ENCODE measurements at regions not wholly inside any gene's neighbourhood (a gene's known extent, or its start where the extent isn't known, plus 50 kb on each side); places are given as distances from the start of the nearest gene placed in this dataset.
"Not testable (repeated sequence)": the region's sequence is repeated elsewhere in the genome, so short reads cannot be mapped to it uniquely, and the experiment has no call there.

DNA sequence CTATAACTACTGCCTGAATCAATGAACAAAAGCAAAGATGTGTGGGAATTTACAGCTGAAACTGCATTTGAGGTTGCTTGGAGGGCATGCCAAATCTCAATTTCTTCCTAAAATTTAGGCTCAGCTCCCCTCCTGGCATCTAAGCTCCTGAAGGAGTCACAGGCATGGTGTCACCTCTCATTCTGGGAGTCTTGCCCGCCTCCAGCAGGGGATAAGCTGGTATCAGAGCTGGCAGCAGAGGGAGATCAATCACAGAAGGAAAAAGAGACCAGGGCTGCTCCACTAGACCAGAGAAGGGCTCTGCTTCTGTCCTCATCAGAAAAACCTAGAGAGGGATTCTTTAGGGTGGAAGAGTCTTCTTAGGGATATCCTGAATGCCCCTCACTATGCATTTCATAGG, 150.4 kb upstream of the SLC6A11 start:
- no peak for DNase-seq (ENCODE audit: low spot score)

GRCh38 chr3:10666621-10667020, 149.4 kb upstream of the SLC6A11 start:
- no peak for DNase-seq (ENCODE audit: low spot score)

GRCh38 chr3:10667269-10667668, 148.8 kb upstream of the SLC6A11 start:
- DNase-seq (ENCODE audit: low spot score), result no peak

DNA sequence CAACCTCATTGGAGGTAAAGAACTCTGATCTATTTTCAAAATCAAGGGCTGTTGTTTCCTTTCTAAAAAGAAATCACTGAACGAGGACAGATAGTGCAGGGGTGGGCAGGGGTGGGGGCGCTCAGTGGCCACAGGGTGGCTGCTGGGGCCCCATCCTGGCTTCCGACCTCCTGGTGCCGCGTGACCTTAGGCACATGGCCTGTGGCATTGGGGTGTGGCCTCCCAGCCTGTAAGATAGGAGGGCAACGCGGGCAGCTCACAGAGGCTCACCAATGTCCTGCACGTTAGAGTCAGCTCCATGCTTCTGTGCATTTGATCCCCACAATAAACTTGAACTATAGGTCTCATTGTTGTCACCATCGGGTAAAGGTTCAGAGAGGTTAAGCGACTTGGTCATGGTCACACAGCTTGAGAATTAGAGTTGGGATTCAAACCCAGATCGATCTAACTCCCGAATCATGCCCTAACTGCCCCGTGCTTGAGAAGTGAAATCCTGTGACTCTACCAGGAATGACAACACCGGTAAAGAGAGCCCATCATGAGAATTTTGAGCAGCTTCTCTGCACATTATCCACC, 148.0 kb upstream of the SLC6A11 start:
- no peak for DNase-seq (ENCODE audit: low spot score)

- DNase-seq (ENCODE audit: low spot score), result no peak
These were observed 146.5 kb upstream of the SLC6A11 start for GRCh38 chr3:10669490-10670048.

DNA sequence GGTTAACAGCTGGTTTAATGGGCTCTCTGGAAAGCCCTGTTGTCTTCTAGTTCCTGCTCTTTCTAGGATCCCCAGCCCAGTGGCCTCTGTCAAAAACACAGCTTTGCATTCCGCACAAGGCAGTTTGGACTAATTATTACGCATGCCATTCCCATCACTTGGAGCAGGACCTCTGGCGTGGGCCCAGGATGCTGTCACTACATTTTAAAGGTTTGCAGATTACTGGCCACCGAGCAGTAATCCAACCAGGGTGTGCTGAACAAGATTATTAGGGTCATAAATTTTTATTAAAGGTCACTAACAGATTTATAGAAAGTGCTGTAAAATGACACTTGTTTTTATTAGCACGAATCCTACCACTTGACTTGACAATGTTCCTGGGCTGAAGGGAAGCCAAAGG, 143.6 kb upstream of the SLC6A11 start:
- no peak for DNase-seq (ENCODE audit: low spot score)

- DNase-seq (ENCODE audit: low spot score), result no peak
These were observed 141.4 kb upstream of the SLC6A11 start for GRCh38 chr3:10674578-10674977.

GRCh38 chr3:10676905-10677304, 139.1 kb upstream of the SLC6A11 start:
- no peak for DNase-seq (ENCODE audit: low spot score)

DNA sequence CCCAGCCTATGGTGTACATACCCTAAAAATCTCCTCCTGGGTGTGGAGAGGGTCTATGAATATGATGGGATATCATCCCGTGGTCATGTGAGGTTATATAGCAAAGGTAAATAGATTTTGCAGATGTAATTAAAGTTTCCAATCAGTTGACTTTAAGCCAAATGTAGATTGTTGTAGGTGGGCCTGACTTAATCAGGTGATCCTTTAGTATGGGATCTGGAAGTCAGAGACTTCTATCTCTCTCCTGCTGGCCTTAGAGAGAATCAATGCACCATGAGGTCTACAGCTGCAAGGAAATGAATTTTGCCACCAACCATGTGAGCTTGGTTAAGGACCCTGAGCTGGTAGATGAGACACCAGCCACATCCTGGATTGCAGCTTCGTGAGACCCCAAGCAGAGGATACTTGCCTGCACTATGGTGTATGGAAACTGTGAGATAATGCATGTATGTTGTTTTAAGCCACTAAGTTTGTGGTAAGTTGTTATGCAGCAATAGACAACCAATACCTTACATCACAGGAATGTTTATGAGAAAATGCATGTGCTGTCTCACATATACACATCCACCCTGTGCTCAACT, 137.1 kb upstream of the SLC6A11 start:
- no peak for DNase-seq (ENCODE audit: low spot score)

DNA sequence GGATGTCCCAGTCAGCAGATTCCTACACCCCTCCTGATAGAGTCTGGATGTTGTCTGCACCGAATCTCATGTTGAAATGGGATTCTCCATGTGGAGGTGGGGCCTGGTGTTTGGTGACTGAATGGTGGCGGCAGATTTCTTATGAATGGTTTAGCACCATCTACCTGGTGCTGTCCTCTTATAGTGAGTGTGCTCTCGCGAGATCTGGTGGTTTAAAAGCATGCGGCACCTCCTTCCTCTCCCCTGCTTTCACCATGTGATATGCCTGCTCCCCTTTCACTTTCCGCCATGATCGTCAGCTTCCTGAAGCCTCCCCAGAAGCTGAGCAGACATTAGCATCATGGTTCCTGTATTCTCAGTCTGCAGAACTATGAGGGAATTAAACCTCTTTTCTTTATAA, 135.2 kb upstream of the SLC6A11 start:
- no peak for DNase-seq (ENCODE audit: low spot score)

- DNase-seq (ENCODE audit: low spot score), result no peak
These were observed 133.3 kb upstream of the SLC6A11 start for GRCh38 chr3:10682692-10683091.

DNA sequence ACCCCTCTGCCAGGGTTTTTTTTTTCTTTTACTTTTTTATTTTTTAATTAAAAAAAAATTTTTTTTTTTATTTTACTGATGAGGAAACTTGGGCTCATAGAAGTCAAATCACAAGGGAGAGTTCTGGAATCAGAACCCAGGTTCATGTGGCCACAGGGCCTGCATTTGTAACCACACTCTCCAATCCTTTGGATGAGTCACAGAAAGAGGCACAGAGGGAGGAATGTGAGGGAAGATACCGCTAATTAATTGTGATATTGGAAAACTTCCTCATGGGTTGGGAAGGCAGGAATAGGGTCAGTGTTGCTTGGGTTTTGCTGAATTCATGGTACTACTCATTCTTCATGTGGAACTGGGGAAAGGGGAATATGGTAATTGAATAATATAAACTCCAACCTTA, 132.9 kb upstream of the SLC6A11 start:
- DNase-seq (ENCODE audit: low spot score), result no peak

DNA sequence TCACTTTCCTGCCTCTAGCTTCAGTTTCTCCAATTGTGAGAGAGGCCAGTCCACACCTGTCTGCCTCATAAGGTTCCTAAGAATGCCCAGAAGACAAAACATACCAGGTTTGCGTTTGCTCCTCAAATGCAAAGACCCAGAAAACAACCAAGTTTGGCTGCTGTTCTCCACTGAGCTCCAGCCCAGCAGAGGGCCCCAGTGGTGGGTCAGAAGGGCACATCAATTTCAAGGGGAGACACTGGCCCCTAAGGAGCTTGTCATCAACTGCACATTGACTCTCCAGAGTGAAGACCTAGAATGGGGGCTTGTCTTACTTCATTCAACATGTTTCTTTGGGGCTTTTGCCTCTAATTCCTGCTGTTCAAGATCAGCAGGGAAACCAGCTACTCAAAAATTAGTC, 127.9 kb upstream of the SLC6A11 start:
- no peak for DNase-seq (ENCODE audit: low spot score)

DNA sequence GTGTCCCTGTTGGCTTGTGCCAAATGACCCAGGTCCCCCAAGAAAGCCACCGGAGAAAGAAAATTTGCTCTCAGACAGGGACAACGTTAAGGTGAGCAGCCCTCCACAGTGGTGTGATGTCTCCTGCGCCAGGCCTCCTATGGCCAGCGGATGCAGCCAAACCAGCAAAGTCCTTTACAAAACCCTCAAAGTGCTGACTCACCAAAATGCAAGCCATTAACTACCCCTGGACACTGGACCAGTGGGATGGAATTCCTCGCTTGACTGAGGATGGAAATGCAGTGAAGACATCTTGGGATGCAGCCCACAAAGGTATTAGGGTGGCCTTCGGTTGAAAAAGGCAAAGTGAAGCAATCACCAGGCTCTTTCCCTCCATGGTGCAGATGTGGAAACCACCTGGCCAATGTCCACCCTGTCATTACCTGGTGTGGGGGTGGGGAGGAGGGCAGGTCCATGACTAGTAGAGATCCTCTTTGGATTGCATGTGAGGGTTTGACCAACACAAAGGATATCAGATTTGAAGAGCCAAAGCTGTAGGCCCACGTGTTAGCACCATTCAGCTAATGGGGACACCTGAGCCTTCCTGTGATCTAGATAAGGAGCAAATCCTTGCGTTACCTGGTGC, 127.4 kb upstream of the SLC6A11 start:
- no peak for DNase-seq (ENCODE audit: low spot score)

GRCh38 chr3:10692039-10692622, 123.9 kb upstream of the SLC6A11 start:
- DNase-seq (ENCODE audit: low spot score), result no peak

GRCh38 chr3:10693457-10693856, 122.6 kb upstream of the SLC6A11 start:
- no peak for DNase-seq (ENCODE audit: low spot score)

GRCh38 chr3:10694179-10694578, 121.8 kb upstream of the SLC6A11 start:
- DNase-seq (ENCODE audit: low spot score), result no peak

GRCh38 chr3:10695186-10695585, 120.8 kb upstream of the SLC6A11 start:
- DNase-seq (ENCODE audit: low spot score), result not testable (repeated sequence)

GRCh38 chr3:10695595-10696285, 120.3 kb upstream of the SLC6A11 start:
- DNase-seq (ENCODE audit: low spot score), result no peak

DNA sequence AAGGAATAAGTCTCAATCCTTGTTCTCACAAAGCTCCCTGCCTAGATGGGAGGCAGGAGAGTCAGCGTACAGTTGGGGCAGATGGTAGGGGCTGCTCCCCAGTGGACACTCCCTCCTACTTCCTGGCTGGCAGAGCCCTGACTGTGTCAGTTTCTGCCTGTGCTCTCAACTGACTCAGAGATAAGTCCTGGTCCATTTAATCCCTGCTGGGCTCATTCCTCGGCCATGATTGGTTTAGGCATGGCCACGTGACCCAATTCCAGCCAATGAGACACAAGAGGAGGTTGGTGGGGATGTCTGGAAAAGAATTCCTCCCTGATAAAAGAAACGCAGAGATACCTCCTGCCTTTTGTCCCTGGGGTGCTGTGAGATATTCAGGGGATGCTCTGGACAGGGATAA, 118.1 kb upstream of the SLC6A11 start:
- DNase-seq (ENCODE audit: low spot score), result no peak

GRCh38 chr3:10700821-10701220, 115.2 kb upstream of the SLC6A11 start:
- no peak for DNase-seq (ENCODE audit: low spot score)

All from SK-N-DZ (cell line).